HG03439 (cell line): ENCODE measurements at regions not wholly inside any gene's neighbourhood (a gene's known extent, or its start where the extent isn't known, plus 50 kb on each side); places are given as distances from the start of the nearest gene placed in this dataset.

ENCODE experiments used
- ATAC-seq: cut with Tn5 transposase; IDR thresholded peaks from one replicate; pipeline ENCODE4 v1.9.1; 2021; ENCODE audit warnings: mild to moderate bottlenecking, moderate library complexity; ENCODE audit not compliant: unreplicated experiment

DNA sequence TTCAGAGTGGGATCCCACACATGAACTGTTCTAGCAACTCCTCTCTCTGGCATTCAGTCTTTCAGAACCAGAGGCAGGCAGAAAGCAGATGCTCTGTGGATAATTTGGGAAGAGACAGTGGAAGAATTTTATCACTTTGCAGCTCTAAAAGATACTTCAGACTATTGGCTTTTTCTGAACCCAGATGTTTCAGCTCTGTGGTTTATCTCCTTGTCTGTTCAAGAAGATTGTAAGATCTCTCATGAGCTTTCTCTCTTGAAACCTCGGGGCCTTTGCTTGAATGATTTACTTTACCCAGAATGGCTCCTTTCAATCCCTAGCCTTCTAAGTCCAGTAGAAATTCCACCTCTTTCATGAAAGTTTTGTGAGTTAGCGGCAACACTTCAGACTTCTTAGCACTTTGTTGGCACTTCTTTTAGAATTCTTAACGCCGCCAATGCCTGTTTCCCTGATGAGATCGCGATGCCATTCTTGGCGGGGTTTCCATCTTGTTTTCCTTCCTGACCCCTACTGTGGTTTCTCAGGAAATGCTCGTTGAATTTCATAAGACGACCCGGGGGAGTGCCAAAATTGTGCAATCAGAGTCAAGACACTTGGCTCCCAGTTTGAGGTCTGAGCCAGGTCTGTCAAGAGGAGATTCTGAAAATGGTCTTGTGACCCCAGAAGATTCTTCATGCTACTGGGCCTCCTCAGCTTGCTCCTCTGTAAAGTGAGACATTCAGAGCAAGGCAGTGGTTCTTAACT, 107.0 kb upstream of the PRICKLE1 start:
- no peak for ATAC-seq

DNA sequence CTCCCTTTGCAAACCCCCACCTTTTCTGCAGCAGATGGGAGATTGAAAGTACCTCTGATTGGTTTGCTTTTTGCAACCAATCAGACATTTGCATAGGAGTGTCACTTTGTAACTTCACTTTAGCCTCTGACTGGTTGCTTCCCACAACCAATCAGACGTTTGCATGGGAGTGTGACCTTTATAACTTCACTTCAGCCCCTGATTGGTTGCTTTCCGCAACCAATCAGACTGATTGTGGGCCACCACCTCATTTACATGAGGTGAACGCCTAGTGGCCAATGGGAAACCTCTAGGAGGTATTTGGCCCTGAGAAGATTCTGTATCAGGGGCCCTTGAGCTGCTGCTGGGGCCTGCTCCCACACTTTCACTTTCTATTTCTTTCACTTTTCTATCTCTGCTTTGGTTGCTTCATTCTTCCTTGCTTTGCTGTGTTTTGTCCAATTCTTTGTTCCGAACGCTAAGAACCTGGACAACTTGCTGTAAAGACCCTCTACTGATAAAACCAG, 106.0 kb upstream of the PRICKLE1 start:
- no peak for ATAC-seq

DNA sequence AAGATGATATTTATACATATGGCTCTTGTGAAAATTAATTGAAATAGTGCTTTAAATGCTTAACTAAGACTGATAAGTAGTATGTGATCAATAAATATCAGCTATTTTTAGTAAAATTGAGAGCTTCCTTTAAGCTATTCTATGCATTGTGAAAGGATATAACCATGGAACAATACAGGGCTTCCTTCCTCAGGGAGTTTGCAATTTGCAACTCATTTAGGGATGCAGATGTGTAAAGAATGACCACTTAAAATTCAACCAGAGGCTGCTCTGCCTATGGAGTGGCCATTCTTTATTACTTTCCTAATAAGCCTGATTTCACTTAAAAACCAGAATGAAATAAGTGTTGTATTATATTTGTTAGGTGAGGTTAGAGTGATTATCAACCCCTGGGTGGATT, 103.2 kb upstream of the PRICKLE1 start:
- no peak for ATAC-seq

DNA sequence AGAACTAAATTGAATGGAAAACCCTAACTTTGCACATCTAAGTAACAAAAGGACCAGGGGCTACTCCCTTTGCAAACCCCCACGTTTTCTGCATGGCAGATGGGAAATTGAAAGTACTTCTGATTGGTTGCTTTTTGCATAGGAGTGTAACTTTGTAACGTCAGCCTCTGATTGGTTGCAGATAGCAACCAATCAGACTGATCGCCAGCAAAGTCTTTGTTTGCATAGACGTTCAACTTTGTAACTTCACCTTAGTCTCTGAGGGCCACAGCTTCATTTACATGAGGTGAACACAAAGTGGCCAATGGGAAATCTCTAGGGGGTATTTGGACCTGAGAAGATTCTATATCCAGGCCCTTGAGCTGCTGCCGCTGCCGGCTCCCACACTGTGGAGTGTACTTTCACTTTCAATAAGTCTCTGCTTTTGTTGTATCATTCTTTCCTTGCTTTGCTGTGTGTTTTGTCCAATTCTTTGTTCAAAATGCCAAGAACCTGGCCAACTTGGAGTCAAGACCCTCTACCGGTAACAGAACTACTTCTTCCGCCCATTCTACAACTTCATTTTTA, 102.5 kb upstream of the PRICKLE1 start:
- ATAC-seq = no peak

DNA sequence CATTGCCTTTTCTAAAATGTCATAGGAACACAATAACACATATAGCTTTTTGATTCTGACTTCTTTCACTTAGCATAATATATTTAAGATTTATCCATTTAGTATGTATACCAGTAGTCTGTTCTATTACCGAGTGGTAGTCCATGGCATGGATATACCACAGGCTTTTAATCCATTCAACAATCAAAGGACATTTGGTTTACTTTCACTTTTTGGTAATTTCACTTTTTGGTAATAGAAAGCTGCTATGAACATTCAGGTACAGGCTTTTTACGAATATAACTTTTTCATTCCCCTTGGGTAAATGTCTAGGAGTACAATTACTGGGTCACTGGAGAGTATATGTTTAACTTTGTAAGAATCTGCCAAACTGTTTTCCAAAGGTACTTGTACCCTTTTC, 100.7 kb upstream of the PRICKLE1 start:
- no peak for ATAC-seq

DNA sequence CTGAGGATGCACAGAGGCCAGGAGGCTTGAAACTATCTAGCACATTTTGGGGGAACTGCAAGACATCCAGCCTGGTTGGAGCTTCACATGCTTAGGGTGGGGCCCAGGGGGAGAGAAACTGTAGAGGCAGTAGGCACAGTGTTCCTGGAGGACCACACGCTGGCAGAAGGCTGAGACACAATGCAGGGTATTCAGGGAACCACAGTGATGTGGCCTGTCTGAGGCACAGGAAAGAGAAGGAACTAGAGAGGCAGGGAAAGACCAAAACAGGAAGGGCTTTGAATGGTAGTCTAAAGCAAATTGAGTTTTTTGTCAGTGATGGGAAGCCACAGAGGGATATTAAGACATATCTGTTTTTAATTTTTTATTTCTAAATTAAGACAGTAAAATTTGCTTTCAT, 100.2 kb upstream of the PRICKLE1 start:
- no peak for ATAC-seq

DNA sequence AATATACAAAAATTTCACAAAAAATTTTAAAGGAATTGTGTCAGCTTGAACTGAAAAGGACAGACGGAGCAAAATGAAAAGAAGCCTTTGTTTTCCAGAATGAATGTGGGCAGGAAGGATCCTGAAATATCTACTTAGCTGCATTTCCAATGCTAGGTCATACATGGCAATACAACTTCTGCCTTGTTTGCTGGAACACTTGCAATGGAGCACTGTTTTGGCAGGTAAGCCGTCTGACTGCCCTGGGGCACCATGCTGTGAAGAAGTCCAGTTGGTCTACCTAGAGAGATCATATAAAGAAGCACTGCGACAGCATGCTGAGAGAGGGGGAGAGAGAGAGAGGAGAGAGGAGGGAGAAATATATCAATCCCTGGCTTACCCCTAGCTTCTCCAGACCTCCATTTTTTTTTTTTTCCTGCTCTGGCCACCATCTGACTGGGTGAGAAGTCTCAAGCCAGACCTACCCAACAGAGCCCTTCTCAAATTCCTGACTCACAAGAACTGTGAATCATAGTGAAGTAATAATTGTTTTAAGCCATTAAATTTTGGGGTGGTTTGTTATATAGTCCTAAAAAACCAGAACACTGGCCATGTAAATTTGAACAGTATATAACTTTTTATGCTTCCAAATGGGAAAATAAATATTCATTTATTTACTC, 97.1 kb upstream of the PRICKLE1 start:
- ATAC-seq = no peak

DNA sequence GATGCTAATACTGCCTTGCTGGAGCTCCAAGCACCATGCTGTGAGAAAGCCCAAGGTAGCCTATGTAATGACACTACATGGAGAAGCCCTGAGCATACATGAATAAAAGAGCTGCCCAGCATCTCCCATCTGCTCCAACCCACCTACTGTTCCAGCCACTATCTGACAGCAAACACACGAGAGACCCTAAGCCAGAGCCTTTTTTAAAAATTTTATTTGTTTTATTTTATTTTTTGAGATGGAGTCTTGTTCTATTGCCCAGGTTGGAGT, 95.2 kb upstream of the PRICKLE1 start:
- no peak for ATAC-seq

DNA sequence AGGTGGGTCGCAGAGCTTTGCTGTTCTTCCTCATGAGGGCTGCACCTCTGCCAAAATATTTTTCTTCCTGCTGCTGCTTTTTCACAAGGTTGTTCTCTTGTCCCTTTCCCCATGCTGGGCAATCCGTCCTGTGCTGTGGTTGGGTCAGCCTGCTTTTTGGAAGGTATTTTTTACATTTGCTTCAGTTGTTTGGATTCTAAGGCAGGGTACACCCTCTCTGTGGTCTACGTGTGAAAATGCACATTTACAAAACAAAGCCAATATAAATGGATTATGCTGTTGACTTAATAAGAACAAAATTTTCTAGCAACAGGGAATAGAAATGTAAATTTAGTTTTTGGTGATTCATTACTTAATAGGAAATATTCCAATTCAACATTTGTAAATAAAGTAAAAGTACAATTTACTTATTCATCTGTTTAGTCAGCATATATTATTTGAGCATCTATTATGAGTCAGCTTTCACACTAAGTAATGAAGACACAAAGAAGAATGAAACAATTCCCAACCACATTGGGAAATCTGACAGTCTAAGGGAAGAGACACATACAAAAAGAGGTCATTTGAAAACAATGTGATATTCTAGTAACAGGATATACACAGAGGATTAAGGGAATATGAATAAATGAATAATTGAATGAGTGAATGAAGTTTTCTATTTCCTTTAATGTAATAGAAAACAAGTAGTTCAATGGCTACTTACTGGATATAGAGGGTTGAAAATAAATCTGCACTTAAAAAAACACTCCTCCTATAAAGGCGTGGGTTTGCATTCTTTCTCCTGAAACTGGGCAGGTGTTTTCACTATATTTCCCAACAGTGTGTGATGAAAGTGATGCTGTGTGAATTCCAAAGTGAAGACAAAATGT, 94.6 kb upstream of the PRICKLE1 start:
- ATAC-seq = no peak

DNA sequence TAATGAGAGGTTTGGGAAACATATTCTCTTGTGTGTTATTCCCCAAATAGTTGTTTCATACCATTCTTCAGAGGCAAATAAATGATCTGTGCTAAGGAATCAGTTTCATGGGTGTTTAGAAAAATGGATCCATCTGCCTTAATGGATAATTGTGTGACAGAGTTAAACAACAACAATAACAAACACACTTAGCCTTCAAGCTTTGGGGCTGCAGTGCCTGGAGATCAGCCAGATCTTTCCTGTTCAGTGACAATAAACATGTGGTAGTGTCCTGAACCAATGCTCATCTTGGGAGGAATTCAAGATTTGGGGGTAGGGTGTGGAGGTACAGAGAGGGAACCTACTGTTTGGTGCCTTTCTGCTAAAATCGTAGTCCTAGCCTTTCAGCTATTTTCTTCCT, 93.7 kb upstream of the PRICKLE1 start:
- ATAC-seq = no peak

DNA sequence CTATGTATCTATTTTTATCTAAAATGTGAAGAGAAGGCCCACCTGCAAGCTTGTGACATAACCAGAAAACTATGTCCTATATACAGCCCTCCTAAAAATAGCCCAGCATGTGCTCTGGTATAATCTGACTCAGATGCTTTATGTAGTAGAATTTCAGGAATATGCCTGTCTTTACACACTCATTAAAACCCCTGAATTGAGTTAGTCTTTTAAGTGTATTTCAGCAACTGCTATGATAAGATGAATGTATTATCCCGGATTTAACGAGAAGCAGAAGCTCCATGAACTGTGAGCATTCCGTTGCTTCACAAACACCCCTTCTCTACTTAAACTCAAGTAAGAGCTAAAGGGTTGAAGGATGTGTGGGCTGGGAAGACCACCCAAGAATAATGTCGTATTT, 89.9 kb upstream of the PRICKLE1 start:
- ATAC-seq = no peak

DNA sequence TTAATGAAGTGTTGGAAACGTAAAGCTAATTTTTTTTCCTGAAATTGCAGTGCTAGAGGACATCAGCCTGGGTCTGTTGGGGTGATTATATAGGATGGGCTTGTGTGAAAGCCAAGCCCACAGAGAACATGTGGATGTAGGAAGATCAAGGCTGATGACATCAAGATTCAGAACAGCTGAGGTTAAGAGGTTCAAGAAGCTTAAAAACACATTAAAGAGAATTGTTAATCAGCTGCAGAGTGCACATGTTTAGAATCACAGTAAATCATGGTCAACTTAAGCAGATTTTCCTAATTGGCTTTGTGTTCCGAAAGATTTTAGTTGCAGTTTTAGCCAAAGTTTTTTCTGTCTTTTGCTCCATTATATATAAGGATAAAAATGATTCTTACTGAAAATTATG, 87.9 kb upstream of the PRICKLE1 start:
- no peak for ATAC-seq

DNA sequence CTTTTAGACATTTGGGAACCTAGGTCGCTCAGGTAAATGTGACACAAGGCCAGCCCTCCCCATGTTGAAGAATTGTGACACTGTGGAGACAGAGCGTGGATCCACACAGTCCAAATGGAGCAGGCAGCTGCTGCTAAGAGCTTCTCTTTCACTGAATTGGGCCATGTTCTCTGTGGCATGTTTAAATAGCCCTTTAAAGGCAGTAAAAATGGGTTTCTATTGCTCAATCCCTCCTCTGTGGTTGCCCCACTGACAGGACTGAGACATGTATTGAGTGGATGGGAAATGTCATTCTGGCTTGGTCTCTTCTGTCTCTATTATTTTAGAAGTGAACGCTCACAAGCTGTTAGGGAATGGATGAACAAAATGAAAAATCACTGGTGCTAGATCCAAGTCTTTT, 84.0 kb upstream of the PRICKLE1 start:
- no peak for ATAC-seq

DNA sequence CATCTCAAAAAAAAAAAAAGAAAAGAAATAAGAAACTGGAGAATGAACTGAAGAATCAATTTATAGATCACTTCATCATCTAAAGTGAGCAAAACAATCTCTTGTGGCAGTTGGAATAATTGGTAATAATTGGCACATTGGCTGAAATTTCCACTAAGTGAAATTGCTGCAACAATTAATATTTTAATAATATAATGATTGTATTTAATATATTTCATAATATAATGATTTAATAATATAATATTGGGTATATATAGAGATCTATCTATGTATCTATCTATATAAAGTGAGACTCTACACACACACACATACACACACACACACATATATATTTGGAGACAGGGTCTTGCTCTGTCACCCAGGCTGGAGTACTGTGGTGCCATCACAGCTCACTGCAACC, 81.2 kb upstream of the PRICKLE1 start:
- ATAC-seq = no peak

DNA sequence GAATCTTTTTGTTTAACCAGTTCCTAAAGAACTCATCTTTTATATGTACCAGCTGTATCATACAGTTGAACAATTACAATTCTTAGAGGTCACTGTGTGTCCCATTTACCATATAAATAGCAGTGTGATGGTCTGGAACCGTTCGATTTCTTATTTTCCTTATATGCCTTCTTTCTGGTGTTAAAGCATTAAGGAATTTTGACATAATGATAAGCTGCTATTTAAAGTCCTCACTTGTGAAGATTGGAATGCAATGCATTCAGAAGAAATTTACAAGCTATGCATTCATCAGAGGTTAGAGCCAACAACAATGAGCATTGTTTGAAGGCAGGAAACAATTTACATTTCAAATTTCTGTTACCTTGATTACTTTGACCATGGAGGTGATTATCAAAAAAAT, 80.0 kb upstream of the PRICKLE1 start:
- ATAC-seq = no peak

DNA sequence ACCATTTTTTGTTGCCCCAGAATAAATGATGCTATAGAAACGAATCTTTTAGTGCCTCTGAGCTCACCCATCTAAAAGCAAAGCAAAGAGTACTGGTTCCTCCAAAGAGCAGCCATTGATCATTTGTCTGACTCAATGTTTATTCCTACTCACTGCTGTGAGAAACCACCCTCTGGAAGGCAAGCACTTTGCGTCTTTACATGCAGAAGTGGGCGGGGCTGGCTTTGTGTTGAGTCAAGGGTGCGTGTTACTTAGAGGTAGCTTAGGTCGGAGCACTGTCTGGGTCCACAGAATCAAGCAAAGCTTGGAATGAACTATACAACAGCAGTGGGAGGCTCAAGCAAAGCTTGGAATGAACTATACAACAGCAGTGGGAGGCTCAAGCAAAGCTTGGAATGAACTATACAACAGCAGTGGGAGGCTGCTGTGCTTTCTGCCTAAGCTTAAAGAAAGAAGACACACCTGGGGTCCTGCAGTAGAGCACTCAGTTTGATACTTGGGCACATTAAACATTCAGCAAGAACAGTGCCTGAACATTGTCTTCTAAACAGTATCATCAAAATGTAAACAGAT, 77.2 kb upstream of the PRICKLE1 start:
- no peak for ATAC-seq

DNA sequence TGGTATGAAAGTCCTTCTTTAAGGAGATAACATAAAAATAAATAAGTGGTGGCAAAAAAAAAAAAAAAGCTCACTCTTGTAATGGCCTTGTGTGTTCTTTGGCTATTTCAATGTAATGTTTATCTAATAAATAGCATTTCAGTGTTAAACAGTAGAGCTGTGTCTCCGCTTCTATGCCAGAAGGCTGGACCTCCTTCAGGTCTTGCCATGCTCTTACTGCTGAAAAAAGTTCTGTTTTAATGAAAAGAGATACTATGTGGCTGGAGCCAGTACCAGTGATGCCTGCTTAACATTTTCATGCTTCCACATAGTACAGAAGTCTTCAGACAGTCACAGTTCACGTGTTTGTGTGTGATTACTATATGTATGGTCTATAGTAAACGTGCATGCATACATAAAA, 74.1 kb upstream of the PRICKLE1 start:
- no peak for ATAC-seq

DNA sequence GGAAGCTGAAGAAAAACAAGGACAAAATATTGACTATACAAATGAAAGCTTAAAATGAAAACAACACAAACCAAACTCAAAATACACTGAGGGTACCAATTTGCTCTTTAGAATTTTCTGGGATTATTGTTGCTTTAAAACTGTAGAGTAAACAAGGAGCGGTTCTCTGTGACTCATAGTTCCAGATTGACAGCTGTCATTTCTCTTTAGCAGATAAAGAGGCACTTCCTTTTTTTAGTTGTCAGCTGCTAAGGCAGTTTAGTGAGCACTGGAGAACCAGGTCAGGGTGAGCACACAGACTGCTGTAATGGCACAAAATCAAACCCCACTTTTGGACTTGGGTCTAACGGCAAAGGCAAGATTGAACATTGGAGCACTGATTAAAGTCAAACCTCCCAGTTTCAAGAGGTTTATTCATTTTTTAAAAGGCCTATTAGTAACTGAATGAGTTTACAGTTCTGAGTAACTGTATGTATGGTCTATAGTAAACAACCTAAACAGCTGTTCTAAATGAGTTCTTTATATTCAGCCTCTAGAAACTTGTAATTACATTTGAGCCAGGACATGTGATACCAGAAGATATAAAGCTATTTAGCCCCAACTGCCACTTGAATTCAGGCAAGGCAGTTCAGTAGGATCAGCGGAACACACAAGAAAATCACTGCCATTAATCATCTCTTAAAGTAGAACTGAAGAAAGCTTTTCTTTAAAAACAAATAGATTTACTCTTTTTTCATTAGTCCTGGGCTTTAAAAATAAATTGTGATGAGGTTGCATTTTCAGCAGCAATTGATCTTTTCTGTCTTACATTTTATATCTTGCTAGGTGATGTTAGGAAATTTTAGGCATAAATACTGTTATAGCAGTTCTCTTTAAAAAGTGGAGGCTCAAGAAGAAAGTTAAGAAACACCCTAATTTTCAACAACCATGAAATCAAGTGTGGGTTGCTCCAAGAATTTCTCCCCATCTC, 71.7 kb upstream of the PRICKLE1 start:
- no peak for ATAC-seq

DNA sequence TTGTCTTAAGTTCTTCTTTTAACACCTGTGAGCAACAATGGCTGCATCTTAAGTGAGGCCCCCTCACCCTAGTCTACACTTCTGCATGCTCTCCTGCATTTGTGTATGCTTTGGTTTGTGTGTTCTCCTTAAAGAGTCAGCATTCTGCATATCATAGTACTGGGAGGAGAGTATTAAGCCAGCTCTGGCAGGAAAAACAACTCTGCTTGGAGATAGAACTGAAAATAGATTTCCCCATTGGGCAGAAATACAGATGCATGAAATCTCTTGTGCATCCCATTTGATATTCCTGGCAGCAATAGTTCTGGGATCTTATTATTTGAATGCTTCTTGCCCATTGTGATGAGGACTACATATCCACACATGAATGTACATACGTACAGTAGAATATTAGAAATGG, 70.6 kb upstream of the PRICKLE1 start:
- ATAC-seq = no peak

DNA sequence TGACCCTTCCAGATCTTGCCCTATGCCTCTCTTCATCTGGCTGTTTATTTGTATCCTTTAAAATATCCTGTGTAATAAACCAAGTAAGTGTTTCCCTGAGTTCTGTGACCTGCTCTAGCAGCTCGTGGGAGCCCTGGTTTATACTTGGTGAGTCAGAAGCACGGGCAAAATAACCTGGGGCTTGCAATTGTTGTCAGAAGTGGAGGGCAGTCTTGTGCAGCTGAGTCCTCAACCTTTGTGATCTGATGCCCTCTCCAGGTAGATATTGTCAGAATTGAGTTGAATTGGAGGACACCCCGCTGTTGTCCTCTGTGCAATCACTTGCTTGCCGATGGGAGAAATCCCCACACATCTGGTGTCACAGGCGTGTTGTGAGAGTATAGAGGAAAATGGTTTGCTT, 62.5 kb upstream of the PRICKLE1 start:
- ATAC-seq = no peak
